ENCODE measurements at regions not wholly inside any gene's neighbourhood (a gene's known extent, or its start where the extent isn't known, plus 50 kb on each side); places are given as distances from the start of the nearest gene placed in this dataset.
A peak's percentile ranks its signal among the peaks of the same experiment; 100 is the strongest.

GRCh38 chr5:20348321-20348720 is 360.3 kb upstream of the CDH18 start:
- H3K27ac Mint-ChIP-seq (ENCODE audit: low read depth, unreplicated experiment), result no peak overlapping the region
- intact Hi-C loops (cut with micrococcal nuclease), result no loop called here
- no peak overlapping the region for H3K4me3 Mint-ChIP-seq (ENCODE audit: unreplicated experiment)
- H3K9me3 Mint-ChIP-seq (ENCODE audit: unreplicated experiment), result no peaks in the 10 kb centered on the region
- CTCF ChIA-PET, result no interaction called here
- H3K4me1 Mint-ChIP-seq (ENCODE audit: insufficient read depth, unreplicated experiment), result no peaks in the 10 kb centered on the region
- no TSS peak for BruUV-seq (replicated peaks)
- no peak for DNase-seq (ENCODE audit: unreplicated experiment)
- no peaks in the 10 kb centered on the region for H3K36me3 Mint-ChIP-seq (ENCODE audit: insufficient read depth, unreplicated experiment)
- H3K27me3 Mint-ChIP-seq (ENCODE audit: insufficient read depth, unreplicated experiment), result no peaks in the 10 kb centered on the region
- no peak for TF ChIP-seq CTCF (IDR thresholded peaks at IDR 0.05; ENCODE audit: unreplicated experiment)
- POLR2A ChIA-PET, result interaction anchor here (1.1 kb wide), 1 partner anchor 9 kb away, joined by 3 read pairs; no protein-coding TSS in a partner anchor

- intact Hi-C loops (cut with micrococcal nuclease), result no loop called here
- ChIA-PET POLR2A (no interaction called here), CTCF (no interaction called here)
- no peaks in the 10 kb centered on the region for H3K36me3 Mint-ChIP-seq (ENCODE audit: insufficient read depth, unreplicated experiment)
- no peaks in the 10 kb centered on the region for H3K9me3 Mint-ChIP-seq (ENCODE audit: unreplicated experiment)
- no peak overlapping the region for H3K4me3 Mint-ChIP-seq (ENCODE audit: unreplicated experiment)
- no peaks in the 10 kb centered on the region for H3K4me1 Mint-ChIP-seq (ENCODE audit: insufficient read depth, unreplicated experiment)
- no peak overlapping the region for H3K27ac Mint-ChIP-seq (ENCODE audit: low read depth, unreplicated experiment)
- BruUV-seq (replicated peaks), result no TSS peak
- no peak for TF ChIP-seq CTCF (IDR thresholded peaks at IDR 0.05; ENCODE audit: unreplicated experiment)
- no peaks in the 10 kb centered on the region for H3K27me3 Mint-ChIP-seq (ENCODE audit: insufficient read depth, unreplicated experiment)
- no peak for DNase-seq (ENCODE audit: unreplicated experiment)
Observed at GRCh38 chr5:20347334-20347733, 359.3 kb upstream of the CDH18 start.

DNA sequence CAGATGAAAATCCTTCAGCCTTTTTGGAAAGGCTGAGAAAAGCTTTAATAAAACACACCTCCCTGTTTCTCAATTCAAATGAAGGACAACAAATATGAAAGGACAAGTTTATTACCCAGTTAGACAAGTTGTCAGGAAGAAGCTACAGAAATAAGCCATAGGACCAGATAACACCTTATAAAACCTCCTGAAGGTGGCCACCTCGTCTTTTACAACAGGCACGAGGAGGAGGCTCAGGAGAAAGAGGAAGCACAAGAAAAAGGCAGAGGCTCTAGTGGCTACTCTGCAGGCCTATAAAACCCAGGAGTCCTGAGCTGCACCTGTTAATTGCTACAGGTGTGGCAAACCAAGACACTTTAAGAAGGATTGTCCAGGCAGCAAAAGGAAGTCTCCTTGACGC is 352.1 kb upstream of the CDH18 start:
- no peak for DNase-seq (ENCODE audit: unreplicated experiment)
- intact Hi-C loops (cut with micrococcal nuclease), result no loop called here
- no peaks in the 10 kb centered on the region for H3K27me3 Mint-ChIP-seq (ENCODE audit: insufficient read depth, unreplicated experiment)
- no TSS peak for BruUV-seq (replicated peaks)
- no peaks in the 10 kb centered on the region for H3K4me1 Mint-ChIP-seq (ENCODE audit: insufficient read depth, unreplicated experiment)
- TF ChIP-seq CTCF (IDR thresholded peaks at IDR 0.05; ENCODE audit: unreplicated experiment), result no peak
- no peak overlapping the region for H3K27ac Mint-ChIP-seq (ENCODE audit: low read depth, unreplicated experiment)
- no peaks in the 10 kb centered on the region for H3K36me3 Mint-ChIP-seq (ENCODE audit: insufficient read depth, unreplicated experiment)
- no peak overlapping the region for H3K4me3 Mint-ChIP-seq (ENCODE audit: unreplicated experiment)
- peaks cover under 1% of the 10 kb centered on the region for H3K9me3 Mint-ChIP-seq (ENCODE audit: unreplicated experiment)
- ChIA-PET POLR2A (interaction anchor here (0.8 kb wide), 1 partner anchor 8 kb away, joined by 3 read pairs; no protein-coding TSS in a partner anchor), CTCF (interaction anchor here (0.9 kb wide), 1 partner anchor 10 kb away, joined by 3 read pairs; no protein-coding TSS in a partner anchor)

DNA sequence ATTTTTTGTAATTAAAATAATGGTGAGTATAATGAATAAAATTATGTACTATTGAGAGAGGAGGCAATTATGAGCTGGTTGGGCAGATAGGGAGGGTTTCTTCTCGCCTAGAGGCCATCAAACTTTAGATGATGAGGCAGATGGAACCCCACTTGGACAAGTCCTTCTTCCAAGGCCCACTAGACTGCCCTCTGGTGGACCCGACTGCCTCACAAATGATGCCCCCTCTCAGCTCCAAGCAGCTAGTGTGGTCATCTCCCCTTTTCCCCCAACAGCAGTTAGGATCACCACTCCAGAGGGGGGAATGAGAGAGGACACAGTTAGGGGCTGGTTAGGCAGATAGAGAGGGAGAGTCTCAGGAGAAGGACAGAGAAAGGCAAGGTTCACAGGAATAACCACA is 348.0 kb upstream of the CDH18 start:
- CTCF ChIA-PET, result interaction anchor here (0.6 kb wide), 1 partner anchor 1452 kb away, joined by 3 read pairs; no protein-coding TSS in a partner anchor
- peak; percentile 1 for DNase-seq (ENCODE audit: unreplicated experiment)
- Mint-ChIP-seq H3K36me3 (ENCODE audit: insufficient read depth, unreplicated experiment) (no peaks in the 10 kb centered on the region), H3K27ac (ENCODE audit: low read depth, unreplicated experiment) (no peak overlapping the region), H3K4me3 (ENCODE audit: unreplicated experiment) (no peak overlapping the region), H3K27me3 (ENCODE audit: insufficient read depth, unreplicated experiment) (no peaks in the 10 kb centered on the region), H3K9me3 (ENCODE audit: unreplicated experiment) (peaks cover 9% of the 10 kb centered on the region), H3K4me1 (ENCODE audit: insufficient read depth, unreplicated experiment) (no peaks in the 10 kb centered on the region)
- no peak for TF ChIP-seq CTCF (IDR thresholded peaks at IDR 0.05; ENCODE audit: unreplicated experiment)
- BruUV-seq (replicated peaks), result no TSS peak
- intact Hi-C loops (cut with micrococcal nuclease), result no loop called here
- POLR2A ChIA-PET, result interaction anchor here (0.6 kb wide), 1 partner anchor 335 kb away, joined by 3 read pairs; no protein-coding TSS in a partner anchor
